Smooth muscle cell (in vitro differentiated cells): ENCODE measurements at regions not wholly inside any gene's neighbourhood (a gene's known extent, or its start where the extent isn't known, plus 50 kb on each side); places are given as distances from the start of the nearest gene placed in this dataset.
"Not testable (repeated sequence)": the region's sequence is repeated elsewhere in the genome, so short reads cannot be mapped to it uniquely, and the experiment has no call there.

ENCODE experiments used
- DNase-seq: peaks from one replicate; lab custom pipeline; 2025; ENCODE audit not compliant: unreplicated experiment; lab: John Stamatoyannopoulos, UW
- H2AFZ ChIP-seq: fragments of 200-600 bp; sonication (generic); 2 replicates; pipeline ENCODE4 v1.6.0; 2016; ENCODE audit warnings: antibody characterized with exemption, low read depth, mild to moderate bottlenecking
- H3F3A ChIP-seq: fragments of 200-600 bp; sonication (generic); 2 replicates; pipeline ENCODE4 v1.6.0; 2017; ENCODE audit warnings: antibody characterized with exemption, low read depth
- H3K27ac ChIP-seq: fragments of 200-600 bp; sonication (generic); 2 replicates; pipeline ENCODE4 v1.5.1; 2016; ENCODE audit warnings: low read depth, mild to moderate bottlenecking
- H3K27me3 ChIP-seq: fragments of 200-600 bp; sonication (generic); 2 replicates; pipeline ENCODE4 v1.6.1; 2016; ENCODE audit warnings: low read depth, mild to moderate bottlenecking
- H3K36me3 ChIP-seq: fragments of 200-600 bp; sonication (generic); 2 replicates; pipeline ENCODE4 v1.5.1; 2016; ENCODE audit warnings: low read depth
- H3K4me1 ChIP-seq: fragments of 200-600 bp; sonication (generic); 2 replicates; pipeline ENCODE4 v1.5.1; 2016; ENCODE audit warnings: low read depth
- H3K4me2 ChIP-seq: fragments of 200-600 bp; sonication (generic); 2 replicates; pipeline ENCODE4 v1.6.0; 2016; ENCODE audit warnings: mild to moderate bottlenecking
- H3K4me3 ChIP-seq: fragments of 200-600 bp; sonication (generic); 2 replicates; pipeline ENCODE4 v1.5.1; 2016; ENCODE audit warnings: mild to moderate bottlenecking
- H3K79me2 ChIP-seq: fragments of 200-600 bp; sonication (generic); 2 replicates; pipeline ENCODE4 v1.6.0; 2016; ENCODE audit warnings: low read depth, mild to moderate bottlenecking
- H3K9ac ChIP-seq: fragments of 200-600 bp; sonication (generic); 2 replicates; pipeline ENCODE4 v1.6.0; 2016; ENCODE audit warnings: low read depth
- H3K9me3 ChIP-seq: fragments of 200-600 bp; sonication (generic); replicated peaks from 2 replicates; pipeline ENCODE4 v1.5.1; 2016; ENCODE audit warnings: low read depth
- H4K20me1 ChIP-seq: fragments of 200-600 bp; sonication (generic); 2 replicates; pipeline ENCODE4 v1.6.0; 2016; ENCODE audit warnings: low read depth
- WGBS: methylation state at CpG from one replicate; pipeline ENCODE4 v1.1.7; 2016; ENCODE audit warnings: low lambda C conversion rate; 5-methylcytosine and 5-hydroxymethylcytosine counted together
- TF ChIP-seq, protein P1 (sequence below): fragments of 200-600 bp; sonication (generic); IDR thresholded peaks from 2 replicates; pipeline ENCODE4 v1.5.1; 2017; ENCODE audit warnings: borderline replicate concordance, mild to moderate bottlenecking, antibody characterized with exemption; ENCODE audit not compliant: insufficient read depth, poor library complexity, severe bottlenecking

DNA sequence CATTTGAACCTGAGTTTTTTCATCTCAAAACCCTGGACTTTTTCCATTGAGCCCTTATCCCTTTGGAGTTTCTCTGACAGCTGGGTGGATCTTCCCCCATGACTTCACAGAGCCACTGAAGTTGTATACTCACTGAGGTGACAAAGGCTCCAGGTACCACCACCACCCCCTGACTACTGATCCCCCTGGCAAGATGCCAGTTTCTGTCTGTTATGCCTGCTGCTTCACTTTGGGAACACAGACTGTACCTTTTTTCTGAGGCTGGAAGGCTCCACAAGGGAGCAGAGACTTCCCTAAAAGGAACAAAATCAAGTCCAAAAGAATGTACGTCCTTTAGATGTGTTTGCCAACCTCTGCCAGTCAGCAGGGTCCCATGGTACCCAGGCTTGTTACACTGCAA is 160.3 kb upstream of the JADE1 start:
- no peak overlapping the region for H3K27ac ChIP-seq
- H3K79me2 ChIP-seq: no peaks in the 10 kb centered on the region
- no peaks in the 10 kb centered on the region for H3K27me3 ChIP-seq
- TF ChIP-seq, protein P1, sequence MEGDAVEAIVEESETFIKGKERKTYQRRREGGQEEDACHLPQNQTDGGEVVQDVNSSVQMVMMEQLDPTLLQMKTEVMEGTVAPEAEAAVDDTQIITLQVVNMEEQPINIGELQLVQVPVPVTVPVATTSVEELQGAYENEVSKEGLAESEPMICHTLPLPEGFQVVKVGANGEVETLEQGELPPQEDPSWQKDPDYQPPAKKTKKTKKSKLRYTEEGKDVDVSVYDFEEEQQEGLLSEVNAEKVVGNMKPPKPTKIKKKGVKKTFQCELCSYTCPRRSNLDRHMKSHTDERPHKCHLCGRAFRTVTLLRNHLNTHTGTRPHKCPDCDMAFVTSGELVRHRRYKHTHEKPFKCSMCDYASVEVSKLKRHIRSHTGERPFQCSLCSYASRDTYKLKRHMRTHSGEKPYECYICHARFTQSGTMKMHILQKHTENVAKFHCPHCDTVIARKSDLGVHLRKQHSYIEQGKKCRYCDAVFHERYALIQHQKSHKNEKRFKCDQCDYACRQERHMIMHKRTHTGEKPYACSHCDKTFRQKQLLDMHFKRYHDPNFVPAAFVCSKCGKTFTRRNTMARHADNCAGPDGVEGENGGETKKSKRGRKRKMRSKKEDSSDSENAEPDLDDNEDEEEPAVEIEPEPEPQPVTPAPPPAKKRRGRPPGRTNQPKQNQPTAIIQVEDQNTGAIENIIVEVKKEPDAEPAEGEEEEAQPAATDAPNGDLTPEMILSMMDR: no peak
- H3K4me2 ChIP-seq: no peak overlapping the region
- H2AFZ ChIP-seq: no peak overlapping the region
- DNase-seq: no peak
- H3K9ac ChIP-seq: no peak overlapping the region
- H4K20me1 ChIP-seq: no peaks in the 10 kb centered on the region
- peaks cover 15% of the 10 kb centered on the region for H3K4me1 ChIP-seq
- peaks cover 5% of the 10 kb centered on the region for H3F3A ChIP-seq
- H3K36me3 ChIP-seq: no peaks in the 10 kb centered on the region
- H3K9me3 ChIP-seq: no peaks in the 10 kb centered on the region
- WGBS: 86% methylated on average over 1 of the region's 1 CpG
- no peak overlapping the region for H3K4me3 ChIP-seq

GRCh38 chr4:128648021-128648420 is 161.5 kb upstream of the JADE1 start:
- H3F3A ChIP-seq: peaks cover under 1% of the 10 kb centered on the region
- H3K9ac ChIP-seq: no peak overlapping the region
- no peaks in the 10 kb centered on the region for H3K36me3 ChIP-seq
- DNase-seq: no peak
- H3K4me1 ChIP-seq: peaks cover 10% of the 10 kb centered on the region
- H4K20me1 ChIP-seq: no peaks in the 10 kb centered on the region
- H3K4me3 ChIP-seq: no peak overlapping the region
- TF ChIP-seq, protein P1: no peak
- H3K79me2 ChIP-seq: no peaks in the 10 kb centered on the region
- no peak overlapping the region for H2AFZ ChIP-seq
- 96% methylated on average over 1 of the region's 1 CpG for WGBS
- H3K27me3 ChIP-seq: no peaks in the 10 kb centered on the region
- H3K27ac ChIP-seq: no peak overlapping the region
- H3K4me2 ChIP-seq: no peak overlapping the region
- no peaks in the 10 kb centered on the region for H3K9me3 ChIP-seq

DNA sequence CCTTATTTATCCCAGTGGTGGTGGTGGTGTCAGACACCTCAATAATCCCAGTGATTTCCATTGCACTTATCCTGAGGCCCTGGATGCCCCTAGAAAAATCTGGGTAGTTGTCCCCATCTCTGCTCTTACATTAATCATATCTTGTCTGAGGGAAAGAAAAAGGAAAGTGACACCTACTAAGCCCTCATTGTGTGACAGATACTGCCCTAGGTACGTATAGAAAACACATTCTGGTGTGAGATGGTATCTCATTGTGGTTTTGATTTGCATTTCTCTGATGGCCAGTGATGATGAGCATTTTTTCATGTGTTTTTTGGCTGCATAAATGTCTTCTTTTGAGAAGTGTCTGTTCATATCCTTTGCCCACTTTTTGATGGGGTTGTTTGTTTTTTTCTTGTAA is 162.6 kb upstream of the JADE1 start:
- not testable (repeated sequence) for H3K36me3 ChIP-seq, DNase-seq, H3K9me3 ChIP-seq, H3K4me2 ChIP-seq, H3F3A ChIP-seq, H3K27me3 ChIP-seq, H3K27ac ChIP-seq, H4K20me1 ChIP-seq, H3K9ac ChIP-seq, H3K4me1 ChIP-seq, H2AFZ ChIP-seq, H3K79me2 ChIP-seq, H3K4me3 ChIP-seq
- WGBS: 79% methylated on average over 1 of the region's 1 CpG

DNA sequence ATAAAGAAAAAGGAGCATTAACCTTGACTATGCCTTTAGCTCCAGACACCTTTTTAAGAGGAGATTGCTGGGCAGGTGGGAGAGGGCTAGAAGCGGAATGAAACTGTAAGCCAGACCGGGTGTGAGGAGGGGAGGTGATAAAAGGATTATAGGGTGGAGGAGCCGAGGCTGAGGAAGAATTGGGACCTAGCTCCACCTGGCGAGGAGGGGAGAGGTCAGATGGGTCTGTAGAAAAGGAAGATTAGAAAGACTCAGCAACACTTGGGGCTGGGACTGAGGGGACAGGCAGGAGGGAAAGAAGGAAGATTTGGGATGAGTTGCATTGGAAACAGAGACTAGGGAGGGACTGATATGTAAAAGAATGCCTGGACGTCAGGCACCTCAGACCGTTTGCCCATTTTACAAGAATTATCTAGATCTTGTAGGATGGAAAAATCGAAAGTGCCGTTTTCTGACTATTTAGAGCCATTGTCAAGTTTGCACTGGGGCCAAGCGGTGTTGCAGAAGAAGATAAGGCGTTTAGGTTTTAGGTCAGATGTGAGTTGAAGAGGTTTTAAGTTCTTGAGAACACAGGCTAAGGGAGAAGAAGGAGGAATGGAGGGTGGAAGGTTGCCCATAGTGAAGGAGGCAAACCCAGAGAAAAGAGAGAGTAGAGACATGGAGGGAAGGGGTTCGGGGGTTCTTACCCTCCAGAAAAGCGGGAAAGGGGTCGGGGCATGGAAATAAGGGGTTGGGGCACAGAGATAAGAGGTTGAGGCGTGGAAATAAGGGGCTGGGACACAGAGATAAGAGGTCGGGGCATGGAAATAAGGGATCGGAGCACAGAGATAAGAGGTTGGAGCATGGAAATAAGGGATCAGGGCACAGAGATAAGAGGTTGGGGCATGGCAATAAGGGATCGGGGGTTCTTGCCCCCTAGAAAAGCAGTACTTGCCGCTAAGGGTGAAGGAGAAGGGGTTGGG is 164.5 kb upstream of the JADE1 start:
- H3K4me3 ChIP-seq, H3K4me1 ChIP-seq, H3K27ac ChIP-seq, H2AFZ ChIP-seq, DNase-seq, H3K36me3 ChIP-seq, H3K79me2 ChIP-seq, H3K9me3 ChIP-seq, H3K27me3 ChIP-seq, H3K9ac ChIP-seq, H3F3A ChIP-seq, H3K4me2 ChIP-seq, H4K20me1 ChIP-seq: not testable (repeated sequence)
- 88% methylated on average over 18 of the region's 18 CpGs for WGBS

DNA sequence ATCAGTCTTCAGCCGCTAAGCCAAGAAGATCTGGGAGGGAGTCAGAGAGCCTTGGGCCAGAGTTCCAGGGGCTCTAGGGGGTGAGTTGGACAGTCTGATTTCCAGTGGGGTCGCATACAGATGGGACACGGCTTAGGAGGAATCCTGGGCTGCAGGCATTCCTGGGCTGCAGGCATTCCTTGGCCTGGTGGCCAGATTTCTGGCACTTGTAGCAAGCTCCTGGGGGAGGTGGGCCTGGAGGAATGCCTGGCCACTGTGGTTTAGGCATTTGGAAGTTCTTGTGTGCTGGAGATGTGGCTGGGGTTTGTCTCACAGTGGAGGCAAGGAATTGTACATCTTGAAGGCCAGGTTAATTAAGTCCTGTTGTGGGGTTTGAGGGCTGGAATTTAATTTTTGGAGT is 165.4 kb upstream of the JADE1 start:
- H3K4me3 ChIP-seq, H3K27ac ChIP-seq, H3F3A ChIP-seq, H3K27me3 ChIP-seq, H2AFZ ChIP-seq, H3K4me2 ChIP-seq, H3K36me3 ChIP-seq, H3K9me3 ChIP-seq, H3K79me2 ChIP-seq, H3K4me1 ChIP-seq, H4K20me1 ChIP-seq, DNase-seq, H3K9ac ChIP-seq: not testable (repeated sequence)
- WGBS: 69% methylated on average over 3 of the region's 3 CpGs

DNA sequence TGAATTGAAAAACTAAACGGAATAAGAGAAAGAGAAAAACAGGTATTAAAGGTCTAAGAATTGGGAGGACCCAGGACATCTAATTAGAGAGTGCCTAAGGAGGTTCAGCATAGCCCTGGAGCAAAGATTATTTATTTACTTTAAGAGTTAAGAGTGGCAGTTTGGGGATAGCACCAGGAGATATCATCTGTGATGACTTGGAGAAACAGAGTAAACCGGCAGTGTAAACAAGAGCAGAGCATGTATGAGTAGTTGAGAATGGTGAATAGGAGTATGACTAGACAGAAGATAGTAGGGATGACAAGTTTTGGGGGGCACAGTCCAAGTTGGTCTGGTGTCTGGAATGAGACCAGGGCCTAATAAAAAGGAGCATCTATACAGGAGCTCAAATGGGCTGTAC is 167.9 kb upstream of the JADE1 start:
- not testable (repeated sequence) for H3K9me3 ChIP-seq, H3K36me3 ChIP-seq, H3K4me2 ChIP-seq, DNase-seq, H3K79me2 ChIP-seq, H3K4me3 ChIP-seq, H3F3A ChIP-seq, H3K27me3 ChIP-seq, H4K20me1 ChIP-seq, H3K9ac ChIP-seq, H2AFZ ChIP-seq, H3K27ac ChIP-seq
- WGBS: 76% methylated on average over 2 of the region's 2 CpGs
- H3K4me1 ChIP-seq: peaks cover 18% of the 10 kb centered on the region
